IMR-90 (cell line): ENCODE measurements at regions not wholly inside any gene's neighbourhood (a gene's known extent, or its start where the extent isn't known, plus 50 kb on each side); places are given as distances from the start of the nearest gene placed in this dataset.
A peak's percentile ranks its signal among the peaks of the same experiment; 100 is the strongest.

Experiments used
- ATAC-seq: fragments of 200-7000 bp; cut with Tn5 transposase; 2 replicates; pipeline ENCODE4 v1.9.1; 2020; ENCODE audit warnings: low read depth, mild to moderate bottlenecking, moderate library complexity
- BruUV-seq: library from RNA; stranded (reverse); fragments of 400-500 nt; replicated peaks from 2 replicates; lab custom pipeline; 2021; lab: Mats Ljungman, UMichigan
- CTCF ChIA-PET: fragments of 300-600 bp; formaldehyde crosslinking; extraction: SDS; loops from one replicate; lab custom pipeline; 2021; ENCODE audit warnings: antibody characterized with exemption; lab: Yijun Ruan, JAX
- POLR2A ChIA-PET: fragments of 300-600 bp; sonication (Branson Sonifier 250); formaldehyde crosslinking; loops from one replicate; lab custom pipeline; 2022; ENCODE audit warnings: antibody characterized with exemption; ENCODE audit not compliant: unreplicated experiment; lab: Charles Lee
- DNase-seq: peaks from one replicate; pipeline ENCODE4 v3.0.0; 2013
- H2AFZ ChIP-seq: replicated peaks from 2 replicates; pipeline ENCODE3; 2013; ENCODE audit warnings: low read length, mild to moderate bottlenecking; ENCODE audit not compliant: poor library complexity
- H2AK5ac ChIP-seq: 2 replicates; pipeline ENCODE4 v1.6.1; 2013; ENCODE audit warnings: low read depth, low read length, inconsistent platforms
- H2AK9ac ChIP-seq: replicated peaks from 2 replicates; pipeline ENCODE3; 2013; ENCODE audit warnings: mild to moderate bottlenecking, low read depth, low read length, moderate library complexity; ENCODE audit not compliant: poor library complexity
- H2BK120ac ChIP-seq: 2 replicates; pipeline ENCODE4 v1.6.1; 2013; ENCODE audit warnings: low read depth, low read length, inconsistent platforms
- H2BK15ac ChIP-seq: 3 replicates; pipeline ENCODE4 v1.6.1; 2013; ENCODE audit warnings: low read depth, low read length, inconsistent platforms
- H2BK20ac ChIP-seq: 2 replicates; pipeline ENCODE4 v1.6.1; 2013; ENCODE audit warnings: low read depth, mild to moderate bottlenecking, inconsistent platforms, low read length, moderate library complexity
- H2BK5ac ChIP-seq: 2 replicates; pipeline ENCODE4 v1.6.1; 2013; ENCODE audit warnings: mild to moderate bottlenecking, low read depth, low read length, inconsistent platforms; ENCODE audit not compliant: poor library complexity, severe bottlenecking
- H3K14ac ChIP-seq: replicated peaks from 2 replicates; pipeline ENCODE4 v1.6.1; 2013; ENCODE audit warnings: low read depth, low read length, inconsistent platforms
- H3K18ac ChIP-seq: 2 replicates; pipeline ENCODE4 v1.6.1; 2013; ENCODE audit warnings: low read depth, low read length, control low read depth
- H3K23ac ChIP-seq: 2 replicates; pipeline ENCODE4 v1.6.1; 2013; ENCODE audit warnings: low read depth, low read length, inconsistent platforms
- H3K27ac ChIP-seq: 2 replicates; pipeline ENCODE4 v1.5.1; 2013; ENCODE audit warnings: mild to moderate bottlenecking, control low read depth, low read length; ENCODE audit not compliant: insufficient read depth
- H3K27me3 ChIP-seq: 2 replicates; pipeline ENCODE4 v1.6.1; 2013; ENCODE audit warnings: low read length; ENCODE audit not compliant: control insufficient read depth, insufficient read depth
- H3K36me3 ChIP-seq: 2 replicates; pipeline ENCODE4 v1.6.1; 2013; ENCODE audit warnings: low read length, mixed read lengths; ENCODE audit not compliant: control insufficient read depth, insufficient read depth
- H3K4ac ChIP-seq: 2 replicates; pipeline ENCODE4 v1.6.1; 2013; ENCODE audit warnings: low read depth, low read length, inconsistent platforms
- H3K4me1 ChIP-seq: 2 replicates; pipeline ENCODE4 v1.6.1; 2013; ENCODE audit warnings: low read length, mixed read lengths; ENCODE audit not compliant: control insufficient read depth, insufficient read depth
- H3K4me2 ChIP-seq: 2 replicates; pipeline ENCODE4 v1.6.1; 2013; ENCODE audit warnings: low read depth, mild to moderate bottlenecking, control low read depth, low read length, moderate library complexity
- H3K4me3 ChIP-seq: 2 replicates; pipeline ENCODE4 v1.5.1; 2013; ENCODE audit warnings: low read depth, mild to moderate bottlenecking, control low read depth, low read length, moderate library complexity; ENCODE audit not compliant: insufficient read depth
- H3K56ac ChIP-seq: 2 replicates; pipeline ENCODE4 v1.6.1; 2013; ENCODE audit warnings: low read length, inconsistent platforms; ENCODE audit not compliant: insufficient read depth; ENCODE audit errors: extremely low read depth
- H3K79me1 ChIP-seq, 2 experiments: 2 replicates each; pipeline ENCODE4 v1.6.1; 2013; ENCODE audit warnings: low read length in 2 of 2, inconsistent platforms in 1 of 2, low read depth in 1 of 2
- H3K9ac ChIP-seq: 2 replicates; pipeline ENCODE4 v1.6.1; 2013; ENCODE audit warnings: low read depth, low read length, control low read depth
- H3K9me1 ChIP-seq: 2 replicates; pipeline ENCODE4 v1.6.1; 2013; ENCODE audit warnings: low read length, inconsistent platforms; ENCODE audit not compliant: insufficient read depth
- H3K9me3 ChIP-seq: 2 replicates; pipeline ENCODE4 v1.6.1; 2013; ENCODE audit warnings: low read length; ENCODE audit not compliant: control insufficient read depth, insufficient read depth
- H4K20me1 ChIP-seq: 2 replicates; pipeline ENCODE4 v1.6.1; 2013; ENCODE audit warnings: low read length, inconsistent platforms; ENCODE audit not compliant: insufficient read depth
- H4K5ac ChIP-seq: 2 replicates; pipeline ENCODE4 v1.6.1; 2013; ENCODE audit warnings: mild to moderate bottlenecking, low read depth, low read length, control low read depth
- H4K8ac ChIP-seq, 2 experiments: 2 replicates each; pipeline ENCODE4 v1.6.1; 2013; ENCODE audit warnings: low read depth in 2 of 2, low read length in 2 of 2, control low read depth in 1 of 2, inconsistent platforms in 1 of 2
- H4K91ac ChIP-seq: 2 replicates; pipeline ENCODE4 v1.6.1; 2013; ENCODE audit warnings: low read depth, low read length, inconsistent platforms; ENCODE audit not compliant: insufficient read depth
- BHLHE40 ChIP-seq: fragments of 150-350 bp; IDR thresholded peaks from 2 replicates; pipeline ENCODE4 v1.6.1; 2016; ENCODE audit warnings: mild to moderate bottlenecking, low read depth, low read length
- CEBPB ChIP-seq: IDR thresholded peaks from 2 replicates; pipeline ENCODE4 v1.6.1; 2012; ENCODE audit warnings: low read depth, low read length, improper control_type of control experiment
- CHD1 ChIP-seq: IDR thresholded peaks from 2 replicates; pipeline ENCODE4 v1.6.1; 2012; ENCODE audit warnings: low read depth, low read length, improper control_type of control experiment
- CTCF ChIP-seq: conservative IDR thresholded peaks from 2 replicates; pipeline ENCODE4 v1.5.1; 2012; ENCODE audit warnings: mild to moderate bottlenecking, low read depth, low read length, improper control_type of control experiment
- ELK1 ChIP-seq: fragments of 150-350 bp; IDR thresholded peaks from 2 replicates; pipeline ENCODE4 v1.6.1; 2016; ENCODE audit warnings: low read depth, mild to moderate bottlenecking, low read length, moderate library complexity, borderline replicate concordance
- FOS ChIP-seq: fragments of 150-350 bp; IDR thresholded peaks from 2 replicates; pipeline ENCODE4 v1.6.1; 2016; ENCODE audit warnings: low read depth, low read length
- MAZ ChIP-seq: IDR thresholded peaks from 2 replicates; pipeline ENCODE4 v1.6.1; 2012; ENCODE audit warnings: low read depth, mild to moderate bottlenecking, low read length, improper control_type of control experiment, moderate library complexity, borderline replicate concordance
- MXI1 ChIP-seq: IDR thresholded peaks from 2 replicates; pipeline ENCODE4 v1.6.1; 2012; ENCODE audit warnings: low read depth, mild to moderate bottlenecking, low read length, moderate library complexity, borderline replicate concordance
- NFE2L2 ChIP-seq: fragments of 150-350 bp; IDR thresholded peaks from 2 replicates; pipeline ENCODE4 v1.6.1; 2016; ENCODE audit warnings: low read depth, mild to moderate bottlenecking, low read length
- RAD21 ChIP-seq: IDR thresholded peaks from 2 replicates; pipeline ENCODE4 v1.6.1; 2012; ENCODE audit warnings: low read length, improper control_type of control experiment
- RCOR1 ChIP-seq: IDR thresholded peaks from 2 replicates; pipeline ENCODE4 v1.6.1; 2012; ENCODE audit warnings: mild to moderate bottlenecking, low read length, improper control_type of control experiment; ENCODE audit not compliant: insufficient replicate concordance
- RFX5 ChIP-seq: IDR thresholded peaks from 2 replicates; pipeline ENCODE4 v1.8.0; 2012; ENCODE audit warnings: low read depth, mild to moderate bottlenecking, low read length, moderate library complexity
- WGBS, 2 experiments: methylation state at CpG; one replicate each; pipeline versions ENCODE4 v1.1.5 to v1.1.7; 2013; ENCODE audit warnings: missing lambda C conversion rate in 2 of 2; ENCODE audit not compliant: insufficient read length in 1 of 2; ENCODE audit errors: extremely low coverage in 2 of 2; 5-methylcytosine and 5-hydroxymethylcytosine counted together
- dilution Hi-C: fragments of 300-500 bp; cut with HindIII; formaldehyde crosslinking; loops from one replicate; pipeline ENCODE4 v1.14.3; 2018; ENCODE audit warnings: low sequenced_read_pairs; ENCODE audit not compliant: unreplicated experiment
- in situ Hi-C: fragments of 300-500 bp; cut with MboI; formaldehyde crosslinking; loops from 3 replicates; pipeline ENCODE4 v1.14.3; 2019; ENCODE audit warnings: low sequenced_read_pairs, inconsistent platforms, mixed read lengths
- intact Hi-C: fragments of 100-400 bp; cut with micrococcal nuclease; formaldehyde crosslinking; loops from 2 replicates; pipeline ENCODE4 v1.10.0; 2022
- TF ChIP-seq, protein P1 (sequence below): fragments of 150-350 bp; IDR thresholded peaks from 2 replicates; pipeline ENCODE4 v1.6.1; 2017; ENCODE audit warnings: mild to moderate bottlenecking, antibody characterized with exemption, low read length, low read depth

DNA sequence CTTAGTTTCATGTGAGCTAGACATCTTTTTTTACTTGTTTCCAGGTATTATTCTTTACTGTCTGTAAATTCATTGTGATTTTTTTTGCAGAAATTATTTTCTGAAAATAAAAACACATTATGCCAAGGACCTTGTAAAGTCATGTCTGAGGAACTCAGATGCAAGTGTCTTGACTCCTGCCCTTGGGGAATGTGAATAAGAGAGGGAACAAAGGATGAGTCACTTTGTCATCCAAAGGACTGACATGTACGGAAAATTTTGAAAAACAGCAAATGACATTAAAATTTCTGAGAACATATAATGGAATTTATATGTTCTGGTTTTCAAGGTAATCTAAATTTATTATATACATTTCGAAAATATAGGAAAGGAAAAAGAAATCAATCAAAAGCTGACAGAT lies 660.4 kb downstream of the CD109 start:
- Histone ChIP-seq H4K5ac (no peak overlapping the region), H3K9me3 (no peaks in the 10 kb centered on the region), H3K4me1 (peaks cover 2% of the 10 kb centered on the region; the same call in 1 of the 2 replicates), H2AK5ac (no peak overlapping the region), H3K9ac (no peak overlapping the region), H3K27ac (no peak overlapping the region), H2BK5ac (no peak overlapping the region), H2BK15ac (peak overlapping the region; percentile 25; the same call in 1 of the 3 replicates), H3K4me2 (no peak overlapping the region), H4K20me1 (no peaks in the 10 kb centered on the region), H4K91ac (no peak overlapping the region), H2BK120ac (no peak overlapping the region; the same call in 1 of the 2 replicates), H4K8ac (no peak overlapping the region), H2AFZ (no peak overlapping the region), H3K4ac (no peak overlapping the region), H3K36me3 (no peaks in the 10 kb centered on the region), H3K79me1 (no peaks in the 10 kb centered on the region), H3K4me3 (no peak overlapping the region), H3K23ac (no peak overlapping the region), H2BK20ac (no peak overlapping the region), H3K18ac (no peak overlapping the region), H3K9me1 (no peaks in the 10 kb centered on the region), H3K56ac (no peak overlapping the region), H3K27me3 (no peaks in the 10 kb centered on the region), H2AK9ac (no peak overlapping the region), H3K14ac (no peak overlapping the region)
- in situ Hi-C loops, result no loop called here
- POLR2A ChIA-PET, result no interaction called here
- WGBS, 2 experiments, result no CpG with 5 or more reads among the region's 2 CpGs
- no TSS peak for BruUV-seq
- intact Hi-C loops, result no loop called here
- CTCF ChIA-PET, result no interaction called here
- peak; percentile 25 for DNase-seq
- dilution Hi-C loops, result no loop called here
- no peak for ATAC-seq
- no peak for TF ChIP-seq CEBPB
- no peak for TF ChIP-seq ELK1
- no peak for TF ChIP-seq CTCF
- TF ChIP-seq FOS, result no peak
- TF ChIP-seq MAZ, result no peak
- no peak for TF ChIP-seq RCOR1
- no peak for TF ChIP-seq RFX5
- no peak for TF ChIP-seq RAD21
- TF ChIP-seq, protein P1, sequence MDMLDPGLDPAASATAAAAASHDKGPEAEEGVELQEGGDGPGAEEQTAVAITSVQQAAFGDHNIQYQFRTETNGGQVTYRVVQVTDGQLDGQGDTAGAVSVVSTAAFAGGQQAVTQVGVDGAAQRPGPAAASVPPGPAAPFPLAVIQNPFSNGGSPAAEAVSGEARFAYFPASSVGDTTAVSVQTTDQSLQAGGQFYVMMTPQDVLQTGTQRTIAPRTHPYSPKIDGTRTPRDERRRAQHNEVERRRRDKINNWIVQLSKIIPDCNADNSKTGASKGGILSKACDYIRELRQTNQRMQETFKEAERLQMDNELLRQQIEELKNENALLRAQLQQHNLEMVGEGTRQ, result no peak
- TF ChIP-seq NFE2L2, result no peak
- no peak for TF ChIP-seq MXI1
- TF ChIP-seq BHLHE40, result no peak
- TF ChIP-seq CHD1, result no peak
